HS-27A (cell line): ENCODE measurements at regions not wholly inside any gene's neighbourhood (a gene's known extent, or its start where the extent isn't known, plus 50 kb on each side); places are given as distances from the start of the nearest gene placed in this dataset.

ENCODE experiments used
- DNase-seq: peaks from one replicate; pipeline ENCODE4 v3.0.0-alpha.2; 2012; ENCODE audit warnings: low read depth, missing footprints

- DNase-seq = no peak
Measured at GRCh38 chr12:105745811-105746210, 392.9 kb downstream of the NUAK1 start.

- DNase-seq = no peak
Measured at GRCh38 chr12:105748806-105749600, 389.8 kb downstream of the NUAK1 start.

- no peak for DNase-seq
Measured at GRCh38 chr12:105750096-105750495, 388.7 kb downstream of the NUAK1 start.

- no peak for DNase-seq
Measured at GRCh38 chr12:105754313-105754712, 384.4 kb downstream of the NUAK1 start.

- no peak for DNase-seq
Measured at GRCh38 chr12:105756961-105757360, 381.8 kb downstream of the NUAK1 start.

GRCh38 chr12:105759149-105759548 is 379.6 kb downstream of the NUAK1 start:
- no peak for DNase-seq

- DNase-seq = no peak
Measured at GRCh38 chr12:105761075-105761474, 377.7 kb downstream of the NUAK1 start.

- no peak for DNase-seq
Measured at GRCh38 chr12:105764216-105764835, 374.4 kb downstream of the NUAK1 start.

- DNase-seq = no peak
Measured at GRCh38 chr12:105765053-105766014, 373.4 kb downstream of the NUAK1 start.

- DNase-seq = no peak
Measured at GRCh38 chr12:105766029-105766428, 372.7 kb downstream of the NUAK1 start.

GRCh38 chr12:105769486-105769885 is 369.3 kb downstream of the NUAK1 start:
- no peak for DNase-seq

- no peak for DNase-seq
Measured at GRCh38 chr12:105773471-105773870, 365.3 kb downstream of the NUAK1 start.

GRCh38 chr12:105774037-105774436 is 364.7 kb downstream of the NUAK1 start:
- no peak for DNase-seq

GRCh38 chr12:105775343-105775742 is 363.4 kb downstream of the NUAK1 start:
- peak; percentile 12 for DNase-seq

GRCh38 chr12:105783983-105784947 is 354.5 kb downstream of the NUAK1 start:
- DNase-seq = no peak

GRCh38 chr12:105793421-105793820 is 345.3 kb downstream of the NUAK1 start:
- no peak for DNase-seq

- DNase-seq = no peak
Measured at GRCh38 chr12:105798256-105798845, 340.4 kb downstream of the NUAK1 start.

- DNase-seq = no peak
Measured at GRCh38 chr12:105799103-105799502, 339.7 kb downstream of the NUAK1 start.

GRCh38 chr12:105801351-105801750 is 337.4 kb downstream of the NUAK1 start:
- no peak for DNase-seq

- no peak for DNase-seq
Measured at GRCh38 chr12:105803292-105803691, 335.5 kb downstream of the NUAK1 start.
